K562 (cell line): ENCODE measurements at regions not wholly inside any gene's neighbourhood (a gene's known extent, or its start where the extent isn't known, plus 50 kb on each side); places are given as distances from the start of the nearest gene placed in this dataset.

Experiments used
- ATAC-seq: fragments of 200-7000 bp; cut with Tn5 transposase; 3 replicates; pipeline ENCODE4 v1.9.1; 2020; ENCODE audit warnings: moderate library complexity
- BruUV-seq: library from RNA; stranded (reverse); fragments of 400-500 nt; replicated peaks from 2 replicates; lab custom pipeline; 2021; lab: Mats Ljungman, UMichigan
- CTCF ChIA-PET: fragments of 300-600 bp; formaldehyde crosslinking; extraction: SDS; loops from one replicate; lab custom pipeline; 2021; ENCODE audit warnings: low intra/inter-chr PET ratio; lab: Yijun Ruan, JAX
- POLR2A ChIA-PET: fragments of 300-600, 350-650 bp; sonication (Branson Sonifier 250); formaldehyde crosslinking; extraction: SDS; loops from one replicate; lab custom pipeline; 2021; ENCODE audit warnings: antibody characterized with exemption, inconsistent platforms; lab: Yijun Ruan, JAX
- DNase-seq, 4 experiments: peaks; one replicate each; pipeline versions ENCODE4 v3.0.0 to v3.0.0-alpha.2; 2011 to 2018; ENCODE audit warnings: low spot score in 3 of 4, mixed read lengths in 3 of 4; ENCODE audit errors: extremely low read depth in 1 of 4
- FAIRE-seq: peaks from 2 replicates; lab custom pipeline; 2011; peaks lifted over from hg19 to GRCh38; lab: Jason Lieb, UNC
- H2AFZ ChIP-seq: 2 replicates; pipeline ENCODE4 v1.6.0; 2011; ENCODE audit warnings: low read depth, low read length, control low read depth, inconsistent platforms
- H3K27ac ChIP-seq: fragments of 200-600 bp; 3 replicates; pipeline ENCODE4 v1.8.0; 2011; ENCODE audit warnings: low read depth, mild to moderate bottlenecking, control low read depth, inconsistent platforms, low read length, moderate library complexity, mixed read lengths; ENCODE audit errors: extremely low read depth
- H3K27me3 ChIP-seq, 2 experiments: fragments of 300-600 bp in 1 of 2; 2 replicates in 1 of 2; 3 replicates in 1 of 2; pipeline versions ENCODE4 v1.6.0 to v1.8.0; 2011; ENCODE audit warnings: inconsistent platforms in 2 of 2, low read length in 2 of 2, mild to moderate bottlenecking in 1 of 2, mixed read lengths in 1 of 2, moderate library complexity in 1 of 2; ENCODE audit not compliant: control insufficient read depth in 2 of 2, insufficient read depth in 2 of 2
- H3K36me3 ChIP-seq: fragments of 300-600 bp; 3 replicates; pipeline ENCODE4 v1.8.0; 2011; ENCODE audit warnings: mild to moderate bottlenecking, low read length, inconsistent platforms; ENCODE audit not compliant: control insufficient read depth, insufficient read depth
- H3K4me1 ChIP-seq, 2 experiments: fragments of 200-600 bp in 1 of 2; replicated peaks in 1 of 2; 2 replicates in 1 of 2; 3 replicates in 1 of 2; pipeline versions ENCODE4 v1.5.1 to v1.8.0; 2011; ENCODE audit warnings: inconsistent platforms in 2 of 2, low read length in 2 of 2, mild to moderate bottlenecking in 1 of 2, mixed read lengths in 1 of 2, moderate library complexity in 1 of 2; ENCODE audit not compliant: control insufficient read depth in 2 of 2, insufficient read depth in 2 of 2
- H3K4me2 ChIP-seq: 2 replicates; pipeline ENCODE4 v1.6.1; 2011; ENCODE audit warnings: low read length, control low read depth, inconsistent platforms, mixed read lengths; ENCODE audit not compliant: insufficient read depth
- H3K4me3 ChIP-seq: fragments of 200-600 bp; sonication (generic), shearing (Covaris generic); 2 replicates; pipeline ENCODE4 v1.5.1; 2016; ENCODE audit warnings: control low read depth, inconsistent platforms
- H3K79me2 ChIP-seq: fragments of 200-600 bp; 3 replicates; pipeline ENCODE4 v1.8.0; 2011; ENCODE audit warnings: low read length, inconsistent platforms; ENCODE audit not compliant: control insufficient read depth, insufficient read depth
- H3K9ac ChIP-seq, 2 experiments: 2 replicates each; pipeline versions ENCODE4 v1.6.0 to v1.6.1; 2011; ENCODE audit warnings: low read depth in 2 of 2, low read length in 2 of 2, control low read depth in 1 of 2, inconsistent platforms in 1 of 2, mild to moderate bottlenecking in 1 of 2, mixed read lengths in 1 of 2; ENCODE audit not compliant: insufficient read depth in 1 of 2
- H3K9me1 ChIP-seq: one replicate; pipeline ENCODE4 v1.6.0; 2011; ENCODE audit warnings: inconsistent platforms, mild to moderate bottlenecking, low read length, moderate library complexity; ENCODE audit not compliant: control insufficient read depth, insufficient read depth
- H3K9me3 ChIP-seq: replicated peaks from 2 replicates; pipeline ENCODE4 v1.5.1; 2011; ENCODE audit warnings: low read depth, low read length, inconsistent platforms; ENCODE audit not compliant: control insufficient read depth, insufficient read depth
- H4K20me1 ChIP-seq: replicated peaks from 2 replicates; pipeline ENCODE4 v1.6.1; 2011; ENCODE audit warnings: low read length, inconsistent platforms, mixed read lengths; ENCODE audit not compliant: control insufficient read depth, insufficient read depth
- FOXM1 ChIP-seq, 2 experiments: fragments of 450-650 bp in 1 of 2; sonication (generic) in 1 of 2; formaldehyde crosslinking in 1 of 2; IDR thresholded peaks; 2 replicates each; pipeline versions ENCODE4 v1.6.1 to v1.9.0; 2017 to 2022; ENCODE audit warnings: low read depth in 2 of 2, mild to moderate bottlenecking in 2 of 2, missing genetic modification reagents in 1 of 2, moderate library complexity in 1 of 2
- FOXP1 ChIP-seq: sonication (generic); formaldehyde crosslinking; IDR thresholded peaks from 2 replicates; pipeline ENCODE4 v1.8.0; 2022; ENCODE audit warnings: mild to moderate bottlenecking, missing genetic modification reagents
- HMG20B ChIP-seq: fragments of 250-450 bp; sonication (Bioruptor Pico); IDR thresholded peaks from 2 replicates; pipeline ENCODE4 v1.5.0; 2021; ENCODE audit warnings: mild to moderate bottlenecking
- NFRKB ChIP-seq: fragments of 450-650 bp; IDR thresholded peaks from 2 replicates; pipeline ENCODE4 v1.6.1; 2016; ENCODE audit warnings: low read depth
- PRDM10 ChIP-seq: fragments of 450-650 bp; IDR thresholded peaks from 2 replicates; pipeline ENCODE4 v1.6.1; 2018; ENCODE audit not compliant: partially characterized antibody
- SFPQ ChIP-seq: fragments of 200-400 bp; formaldehyde crosslinking; IDR thresholded peaks from 2 replicates; pipeline ENCODE4 v1.6.1; 2017; ENCODE audit warnings: mild to moderate bottlenecking, low read depth, low read length, moderate library complexity
- TAF1 ChIP-seq: IDR thresholded peaks from 2 replicates; pipeline ENCODE4 v1.6.1; 2011; ENCODE audit warnings: mild to moderate bottlenecking, low read length, moderate library complexity; ENCODE audit not compliant: insufficient read depth, control insufficient read depth, severe bottlenecking; ENCODE audit errors: extremely low read depth
- ZNF740 ChIP-seq, 3 experiments: fragments of 200-800 bp in 1 of 3; sonication (Bioruptor generic) in 1 of 3; sonication (generic) in 1 of 3; formaldehyde crosslinking in 1 of 3; IDR thresholded peaks; 2 replicates each; pipeline versions ENCODE4 v1.6.1 to v1.8.0; 2016 to 2022; ENCODE audit warnings: mild to moderate bottlenecking in 2 of 3, missing compliant biosample characterization in 2 of 3, missing genetic modification characterization in 2 of 3, missing genetic modification reagents in 1 of 3
- WGBS: fragments of 100-300 bp; shearing (Covaris generic); methylation state at CpG from one replicate; pipeline ENCODE4 v1.1.6; 2016; ENCODE audit warnings: low coverage, mixed read lengths; ENCODE audit not compliant: insufficient coverage; ENCODE audit errors: missing lambda C conversion rate; 5-methylcytosine and 5-hydroxymethylcytosine counted together
- in situ Hi-C: fragments of 300-500 bp; cut with MboI; formaldehyde crosslinking; loops from 4 replicates; pipeline ENCODE4 v1.15.0; 2018; ENCODE audit warnings: inconsistent platforms, mixed read lengths
- intact Hi-C: fragments of 100-400 bp; cut with micrococcal nuclease; formaldehyde crosslinking; loops from 2 replicates; pipeline ENCODE4 v1.14.2; 2022

- H4K20me1 ChIP-seq, result no peaks in the 10 kb centered on the region; the same call in 1 of the 2 replicates
- H3K9me3 ChIP-seq, result no peaks in the 10 kb centered on the region
- no peaks in the 10 kb centered on the region for H3K79me2 ChIP-seq
- WGBS, result 0% methylated on average over 1 of the region's 1 CpG
- no peak overlapping the region for H3K27ac ChIP-seq
- H2AFZ ChIP-seq, result no peak overlapping the region
- no peaks in the 10 kb centered on the region for H3K36me3 ChIP-seq
- TF ChIP-seq FOXP1 (CRISPR knock-in tag), result no peak
- TF ChIP-seq HMG20B (CRISPR knock-in tag), result no peak
- TF ChIP-seq SFPQ, result no peak
- no peak for TF ChIP-seq NFRKB
- TF ChIP-seq, all 486 proteins: peak for 0
- no peak overlapping the region for H3K4me2 ChIP-seq
- no peaks in the 10 kb centered on the region for H3K27me3 ChIP-seq
- no peak overlapping the region for H3K4me3 ChIP-seq
- in situ Hi-C loops, result no loop called here
- no peaks in the 10 kb centered on the region for H3K9me1 ChIP-seq
- DNase-seq (no peak), ATAC-seq (no peak), FAIRE-seq (no peak)
- POLR2A ChIA-PET, result no interaction called here
- CTCF ChIA-PET, result no interaction called here
- H3K4me1 ChIP-seq, result no peaks in the 10 kb centered on the region
- H3K9ac ChIP-seq, result no peak overlapping the region
- BruUV-seq, result no TSS peak
- intact Hi-C loops, result loop anchor here (10.0 kb wide), 3 partner anchors 784 to 1044 kb away; partner anchors contain the start of gene MEIS1
Observed at GRCh38 chr2:67479261-67479660, 82.1 kb downstream of the ETAA1 start.

GRCh38 chr2:67485431-67485830 lies 88.3 kb downstream of the ETAA1 start:
- Histone ChIP-seq H3K9me3 (no peaks in the 10 kb centered on the region), H3K4me2 (no peak overlapping the region), H3K27ac (no peak overlapping the region), H3K9ac (no peak overlapping the region), H3K79me2 (no peaks in the 10 kb centered on the region), H2AFZ (no peak overlapping the region), H3K27me3 (no peaks in the 10 kb centered on the region), H3K9me1 (no peaks in the 10 kb centered on the region), H3K36me3 (no peaks in the 10 kb centered on the region), H3K4me1 (no peaks in the 10 kb centered on the region), H4K20me1 (no peaks in the 10 kb centered on the region), H3K4me3 (no peak overlapping the region)
- DNase-seq (no peak), ATAC-seq (no peak), FAIRE-seq (no peak)
- BruUV-seq, result no TSS peak
- in situ Hi-C loops (no loop called here), intact Hi-C loops (no loop called here)
- ChIA-PET POLR2A (no interaction called here), CTCF (no interaction called here)
- WGBS, result 0% methylated on average over 2 of the region's 2 CpGs
- TF ChIP-seq TAF1, result no peak
- no peak for TF ChIP-seq ZNF740 (CRISPR knock-in tag; IDR thresholded peaks at IDR 0.05)
- TF ChIP-seq ZNF740 (tag; IDR thresholded peaks at IDR 0.05), result no peak
- TF ChIP-seq PRDM10, result no peak
- TF ChIP-seq FOXM1 (IDR thresholded peaks at IDR 0.05; ENCODE audit: low read depth), result no peak
- TF ChIP-seq FOXM1 (CRISPR knock-in tag; IDR thresholded peaks at IDR 0.05; ENCODE audit: low read depth), result no peak
